ENCODE measurements at regions not wholly inside any gene's neighbourhood (a gene's known extent, or its start where the extent isn't known, plus 50 kb on each side); places are given as distances from the start of the nearest gene placed in this dataset.

DNA sequence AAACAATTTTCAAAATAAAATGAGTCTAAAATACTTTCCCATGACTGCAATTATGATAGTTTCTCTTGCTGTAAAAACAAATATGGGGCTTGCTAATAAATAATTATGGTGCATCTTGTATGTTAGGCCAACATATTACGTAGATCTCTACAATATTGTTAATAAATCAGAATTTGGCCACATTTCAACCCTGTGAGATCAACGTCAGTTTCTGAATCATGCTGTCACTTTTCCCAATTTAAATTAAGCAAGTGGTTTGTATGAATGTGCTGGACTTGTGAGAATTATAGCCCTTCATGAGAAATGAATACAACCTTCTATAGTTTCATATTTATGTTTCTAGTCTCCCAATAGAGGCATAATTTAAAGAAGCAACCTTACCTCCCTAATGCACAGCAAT lies 808.9 kb downstream of the SUCLG1 start:
- TF ChIP-seq, protein P1, sequence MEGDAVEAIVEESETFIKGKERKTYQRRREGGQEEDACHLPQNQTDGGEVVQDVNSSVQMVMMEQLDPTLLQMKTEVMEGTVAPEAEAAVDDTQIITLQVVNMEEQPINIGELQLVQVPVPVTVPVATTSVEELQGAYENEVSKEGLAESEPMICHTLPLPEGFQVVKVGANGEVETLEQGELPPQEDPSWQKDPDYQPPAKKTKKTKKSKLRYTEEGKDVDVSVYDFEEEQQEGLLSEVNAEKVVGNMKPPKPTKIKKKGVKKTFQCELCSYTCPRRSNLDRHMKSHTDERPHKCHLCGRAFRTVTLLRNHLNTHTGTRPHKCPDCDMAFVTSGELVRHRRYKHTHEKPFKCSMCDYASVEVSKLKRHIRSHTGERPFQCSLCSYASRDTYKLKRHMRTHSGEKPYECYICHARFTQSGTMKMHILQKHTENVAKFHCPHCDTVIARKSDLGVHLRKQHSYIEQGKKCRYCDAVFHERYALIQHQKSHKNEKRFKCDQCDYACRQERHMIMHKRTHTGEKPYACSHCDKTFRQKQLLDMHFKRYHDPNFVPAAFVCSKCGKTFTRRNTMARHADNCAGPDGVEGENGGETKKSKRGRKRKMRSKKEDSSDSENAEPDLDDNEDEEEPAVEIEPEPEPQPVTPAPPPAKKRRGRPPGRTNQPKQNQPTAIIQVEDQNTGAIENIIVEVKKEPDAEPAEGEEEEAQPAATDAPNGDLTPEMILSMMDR (conservative IDR thresholded peaks at IDR 0.05 in 1 of 2, IDR thresholded peaks at IDR 0.05 in 1 of 2; ENCODE audit: low read depth in 1 of 2, low read length in 2 of 2): no peak
- TF ChIP-seq EZH2 (IDR thresholded peaks at IDR 0.05; ENCODE audit: low read length, missing control alignments): no peak

All from fibroblast of lung (primary cell).